ENCODE measurements at regions not wholly inside any gene's neighbourhood (a gene's known extent, or its start where the extent isn't known, plus 50 kb on each side); places are given as distances from the start of the nearest gene placed in this dataset.

DNA sequence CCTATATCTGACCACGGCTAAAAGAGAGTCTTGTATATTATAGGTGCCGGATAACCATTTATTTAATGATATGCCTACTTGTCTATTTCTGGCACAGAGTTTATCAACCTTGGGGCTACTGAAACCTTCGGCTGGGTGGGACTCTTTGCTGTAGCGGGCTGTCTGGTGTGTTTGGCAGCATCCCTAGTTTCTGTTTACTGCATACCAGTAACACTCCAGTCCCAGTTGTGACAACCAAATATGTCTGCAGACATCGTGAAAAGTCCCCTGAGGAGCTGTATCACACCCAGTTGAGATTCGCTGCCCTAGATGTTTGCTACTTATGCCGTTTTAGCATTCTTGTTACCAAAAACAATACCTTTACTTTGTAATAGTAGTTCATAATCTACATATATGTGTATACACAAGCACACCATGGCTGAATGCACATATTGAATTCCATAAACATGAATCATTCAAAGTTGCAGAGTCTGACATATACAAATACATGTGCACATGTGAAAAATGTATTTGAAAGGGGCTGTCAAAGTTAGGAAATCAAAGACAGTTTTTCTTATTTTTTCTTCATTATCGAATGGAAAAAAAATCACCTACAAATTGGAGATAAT is 89.1 kb upstream of the SHISA6 start:
- TF ChIP-seq, protein P1, sequence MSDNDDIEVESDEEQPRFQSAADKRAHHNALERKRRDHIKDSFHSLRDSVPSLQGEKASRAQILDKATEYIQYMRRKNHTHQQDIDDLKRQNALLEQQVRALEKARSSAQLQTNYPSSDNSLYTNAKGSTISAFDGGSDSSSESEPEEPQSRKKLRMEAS (IDR thresholded peaks at IDR 0.05): no peak
- TF ChIP-seq REST (IDR thresholded peaks at IDR 0.05; ENCODE audit: low read depth): no peak
